ENCODE measurements at regions not wholly inside any gene's neighbourhood (a gene's known extent, or its start where the extent isn't known, plus 50 kb on each side); places are given as distances from the start of the nearest gene placed in this dataset.

- DNase-seq (ENCODE audit: low spot score): no peak
- Mint-ChIP-seq H3K27ac (no peak overlapping the region), H3K9me3 (no peaks in the 10 kb centered on the region), H3K4me3 (no peak overlapping the region), H3K36me3 (ENCODE audit: low read depth) (no peaks in the 10 kb centered on the region), H3K4me1 (ENCODE audit: low read depth) (no peaks in the 10 kb centered on the region), H3K27me3 (ENCODE audit: insufficient read depth) (no peaks in the 10 kb centered on the region)
- intact Hi-C loops (cut with micrococcal nuclease): no loop called here
Observed at GRCh38 chr12:114750917-114751316, 66.9 kb upstream of the TBX3 start.

GRCh38 chr12:114749065-114749464 is 65.1 kb upstream of the TBX3 start:
- Mint-ChIP-seq H3K9me3 (no peaks in the 10 kb centered on the region), H3K4me3 (no peak overlapping the region), H3K36me3 (ENCODE audit: low read depth) (no peaks in the 10 kb centered on the region), H3K4me1 (ENCODE audit: low read depth) (no peaks in the 10 kb centered on the region), H3K27me3 (ENCODE audit: insufficient read depth) (no peaks in the 10 kb centered on the region), H3K27ac (no peak overlapping the region)
- intact Hi-C loops (cut with micrococcal nuclease): no loop called here
- DNase-seq (ENCODE audit: low spot score): no peak

- H3K4me3 Mint-ChIP-seq: no peak overlapping the region
- no peaks in the 10 kb centered on the region for H3K27me3 Mint-ChIP-seq (ENCODE audit: insufficient read depth)
- H3K27ac Mint-ChIP-seq: no peak overlapping the region
- no peaks in the 10 kb centered on the region for H3K9me3 Mint-ChIP-seq
- no peak for DNase-seq (ENCODE audit: low spot score)
- H3K36me3 Mint-ChIP-seq (ENCODE audit: low read depth): no peaks in the 10 kb centered on the region
- intact Hi-C loops (cut with micrococcal nuclease): no loop called here
- no peaks in the 10 kb centered on the region for H3K4me1 Mint-ChIP-seq (ENCODE audit: low read depth)
Observed at GRCh38 chr12:114747012-114747858, 63.3 kb upstream of the TBX3 start.

- H3K4me3 Mint-ChIP-seq: no peak overlapping the region
- intact Hi-C loops (cut with micrococcal nuclease): no loop called here
Observed at GRCh38 chr12:114746297-114747011, 62.5 kb upstream of the TBX3 start.

GRCh38 chr12:114744691-114745090 is 60.7 kb upstream of the TBX3 start:
- H3K9me3 Mint-ChIP-seq: no peaks in the 10 kb centered on the region
- H3K27me3 Mint-ChIP-seq (ENCODE audit: insufficient read depth): no peaks in the 10 kb centered on the region
- H3K4me3 Mint-ChIP-seq: no peak overlapping the region
- no peak overlapping the region for H3K27ac Mint-ChIP-seq
- H3K4me1 Mint-ChIP-seq (ENCODE audit: low read depth): no peaks in the 10 kb centered on the region
- DNase-seq (ENCODE audit: low spot score): no peak
- intact Hi-C loops (cut with micrococcal nuclease): no loop called here
- H3K36me3 Mint-ChIP-seq (ENCODE audit: low read depth): no peaks in the 10 kb centered on the region

More at GRCh38 chr12:114746297-114747011, 62.5 kb upstream of the TBX3 start:
- Mint-ChIP-seq H3K27ac (no peak overlapping the region), H3K4me1 (ENCODE audit: low read depth) (no peaks in the 10 kb centered on the region), H3K27me3 (ENCODE audit: insufficient read depth) (no peaks in the 10 kb centered on the region), H3K9me3 (no peaks in the 10 kb centered on the region), H3K36me3 (ENCODE audit: low read depth) (no peaks in the 10 kb centered on the region)
- no peak for DNase-seq (ENCODE audit: low spot score)

- H3K9me3 Mint-ChIP-seq: no peaks in the 10 kb centered on the region
- no peaks in the 10 kb centered on the region for H3K27me3 Mint-ChIP-seq (ENCODE audit: insufficient read depth)
- intact Hi-C loops (cut with micrococcal nuclease): no loop called here
- no peaks in the 10 kb centered on the region for H3K4me1 Mint-ChIP-seq (ENCODE audit: low read depth)
- H3K4me3 Mint-ChIP-seq: no peak overlapping the region
- no peaks in the 10 kb centered on the region for H3K36me3 Mint-ChIP-seq (ENCODE audit: low read depth)
- DNase-seq (ENCODE audit: low spot score): no peak
- no peak overlapping the region for H3K27ac Mint-ChIP-seq
Observed at GRCh38 chr12:114744285-114744684, 60.3 kb upstream of the TBX3 start.

- intact Hi-C loops (cut with micrococcal nuclease): no loop called here
- H3K27ac Mint-ChIP-seq: no peak overlapping the region
- no peaks in the 10 kb centered on the region for H3K36me3 Mint-ChIP-seq (ENCODE audit: low read depth)
- DNase-seq (ENCODE audit: low spot score): no peak
- H3K9me3 Mint-ChIP-seq: no peaks in the 10 kb centered on the region
- H3K27me3 Mint-ChIP-seq (ENCODE audit: insufficient read depth): no peaks in the 10 kb centered on the region
- no peak overlapping the region for H3K4me3 Mint-ChIP-seq
- no peaks in the 10 kb centered on the region for H3K4me1 Mint-ChIP-seq (ENCODE audit: low read depth)
Observed at GRCh38 chr12:114743799-114744198, 59.8 kb upstream of the TBX3 start.

GRCh38 chr12:114743289-114743688 is 59.3 kb upstream of the TBX3 start:
- Mint-ChIP-seq H3K36me3 (ENCODE audit: low read depth) (no peaks in the 10 kb centered on the region), H3K27me3 (ENCODE audit: insufficient read depth) (no peaks in the 10 kb centered on the region), H3K9me3 (no peaks in the 10 kb centered on the region), H3K4me3 (no peak overlapping the region), H3K27ac (no peak overlapping the region), H3K4me1 (ENCODE audit: low read depth) (no peaks in the 10 kb centered on the region)
- DNase-seq (ENCODE audit: low spot score): no peak
- intact Hi-C loops (cut with micrococcal nuclease): no loop called here

GRCh38 chr12:114742363-114742762 is 58.4 kb upstream of the TBX3 start:
- Mint-ChIP-seq H3K9me3 (no peaks in the 10 kb centered on the region), H3K27me3 (ENCODE audit: insufficient read depth) (no peaks in the 10 kb centered on the region), H3K36me3 (ENCODE audit: low read depth) (no peaks in the 10 kb centered on the region), H3K27ac (no peak overlapping the region), H3K4me1 (ENCODE audit: low read depth) (no peaks in the 10 kb centered on the region), H3K4me3 (no peak overlapping the region)
- intact Hi-C loops (cut with micrococcal nuclease): no loop called here
- no peak for DNase-seq (ENCODE audit: low spot score)

- H3K27me3 Mint-ChIP-seq (ENCODE audit: insufficient read depth): no peaks in the 10 kb centered on the region
- H3K36me3 Mint-ChIP-seq (ENCODE audit: low read depth): no peaks in the 10 kb centered on the region
- no peak overlapping the region for H3K4me3 Mint-ChIP-seq
- H3K27ac Mint-ChIP-seq: no peak overlapping the region
- no peaks in the 10 kb centered on the region for H3K4me1 Mint-ChIP-seq (ENCODE audit: low read depth)
- no peak for DNase-seq (ENCODE audit: low spot score)
- intact Hi-C loops (cut with micrococcal nuclease): no loop called here
- H3K9me3 Mint-ChIP-seq: no peaks in the 10 kb centered on the region
Observed at GRCh38 chr12:114741940-114742339, 58.0 kb upstream of the TBX3 start.

GRCh38 chr12:114740448-114740847 is 56.5 kb upstream of the TBX3 start:
- H3K36me3 Mint-ChIP-seq (ENCODE audit: low read depth): no peaks in the 10 kb centered on the region
- no peak overlapping the region for H3K4me3 Mint-ChIP-seq
- peaks cover 8% of the 10 kb centered on the region for H3K27me3 Mint-ChIP-seq (ENCODE audit: insufficient read depth)

GRCh38 chr12:114738460-114739184 is 54.6 kb upstream of the TBX3 start:
- H3K4me1 Mint-ChIP-seq (ENCODE audit: low read depth): no peaks in the 10 kb centered on the region
- intact Hi-C loops (cut with micrococcal nuclease): no loop called here
- H3K36me3 Mint-ChIP-seq (ENCODE audit: low read depth): no peaks in the 10 kb centered on the region
- no peak for DNase-seq (ENCODE audit: low spot score)
- no peak overlapping the region for H3K4me3 Mint-ChIP-seq
- H3K9me3 Mint-ChIP-seq: no peaks in the 10 kb centered on the region
- H3K27me3 Mint-ChIP-seq (ENCODE audit: insufficient read depth): peaks cover 14% of the 10 kb centered on the region
- H3K27ac Mint-ChIP-seq: no peak overlapping the region

More at GRCh38 chr12:114740448-114740847, 56.5 kb upstream of the TBX3 start:
- no peak for DNase-seq (ENCODE audit: low spot score)
- H3K4me1 Mint-ChIP-seq (ENCODE audit: low read depth): no peaks in the 10 kb centered on the region
- no peak overlapping the region for H3K27ac Mint-ChIP-seq
- intact Hi-C loops (cut with micrococcal nuclease): no loop called here
- no peaks in the 10 kb centered on the region for H3K9me3 Mint-ChIP-seq
